C4-2B (cell line): ENCODE measurements at regions not wholly inside any gene's neighbourhood (a gene's known extent, or its start where the extent isn't known, plus 50 kb on each side); places are given as distances from the start of the nearest gene placed in this dataset.

Experiments used
- CTCF ChIP-seq: fragments of 450-650 bp; conservative IDR thresholded peaks from 2 replicates; pipeline ENCODE4 v1.5.1; 2017; ENCODE audit warnings: mild to moderate bottlenecking
- ZFX ChIP-seq: fragments of 450-650 bp; IDR thresholded peaks from 2 replicates; pipeline ENCODE4 v1.6.1; 2017

GRCh38 chr1:199383793-199384192 lies 643.7 kb upstream of the NR5A2 start:
- TF ChIP-seq CTCF = no peak
- no peak for TF ChIP-seq ZFX
